HL-60/S4 treated with phorbol 12-myristate 13-acetate at 8.2 ng/mL for 4 days and 3 days (cell line): ENCODE measurements at regions not wholly inside any gene's neighbourhood (a gene's known extent, or its start where the extent isn't known, plus 50 kb on each side); places are given as distances from the start of the nearest gene placed in this dataset.
"Not testable (repeated sequence)": the region's sequence is repeated elsewhere in the genome, so short reads cannot be mapped to it uniquely, and the experiment has no call there.

Experiments
- in situ Hi-C: fragments of 300-500 bp; cut with MboI; formaldehyde crosslinking; loops from 2 replicates; pipeline ENCODE4 v1.15.0; 2022; ENCODE audit warnings: low sequenced_read_pairs

DNA sequence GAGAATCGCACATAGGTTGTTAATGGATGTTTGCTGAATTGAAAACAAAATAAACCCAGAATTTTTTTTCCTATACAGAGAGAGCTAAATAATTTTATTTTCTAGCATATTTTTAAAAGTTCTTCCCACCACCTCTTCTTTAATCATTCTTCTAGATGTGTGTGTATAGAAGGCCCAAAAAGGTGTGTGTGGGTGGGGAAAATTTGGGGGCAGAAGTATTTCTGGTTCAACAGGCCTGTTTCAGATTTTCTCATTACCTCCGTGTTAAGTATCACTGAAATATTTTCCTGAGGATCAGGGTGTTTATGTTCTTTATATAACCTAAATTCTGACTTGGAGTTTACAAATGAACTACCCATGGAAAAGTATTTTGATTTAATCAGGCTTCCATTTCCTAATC, 144.2 kb upstream of the ZNF804B start:
- in situ Hi-C loops, result no loop called here

DNA sequence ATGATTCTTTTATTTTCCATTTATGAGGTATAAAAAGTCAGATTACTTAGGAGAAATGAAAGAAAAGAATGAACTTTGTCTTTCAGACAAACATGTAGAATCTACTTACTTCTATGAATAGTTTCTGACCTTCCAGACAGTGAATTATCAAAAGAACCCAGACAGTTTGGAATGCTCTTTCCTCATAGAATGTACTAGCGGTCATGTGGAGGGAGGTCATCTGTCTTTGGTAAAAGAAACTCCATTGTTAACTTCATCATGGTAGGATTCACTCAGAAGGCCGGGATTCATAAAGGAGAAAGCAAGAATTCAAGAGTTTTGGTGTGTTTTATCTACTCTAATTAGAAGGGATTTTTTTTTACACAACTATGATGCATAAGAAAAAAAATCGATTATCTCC, 144.8 kb upstream of the ZNF804B start:
- in situ Hi-C loops, result no loop called here

DNA sequence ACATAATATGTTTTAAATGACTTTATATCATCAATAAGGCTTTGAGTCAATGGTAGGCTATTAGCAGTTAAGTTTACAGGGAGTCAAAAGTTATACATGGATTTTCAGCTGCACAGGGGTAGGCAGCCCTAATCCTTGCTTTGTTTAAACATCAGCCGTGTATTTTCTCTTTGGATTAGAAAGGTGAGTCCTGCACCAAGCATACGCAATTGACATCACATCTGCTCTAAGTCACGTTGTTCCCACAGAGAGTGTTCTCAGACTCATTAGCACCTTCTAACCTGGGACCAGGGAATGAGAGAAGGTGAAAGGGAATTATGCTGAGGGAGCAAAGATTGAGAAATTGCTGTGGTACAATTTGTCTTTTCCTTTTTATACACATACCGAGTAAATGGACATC, 148.6 kb upstream of the ZNF804B start:
- in situ Hi-C loops, result no loop called here

DNA sequence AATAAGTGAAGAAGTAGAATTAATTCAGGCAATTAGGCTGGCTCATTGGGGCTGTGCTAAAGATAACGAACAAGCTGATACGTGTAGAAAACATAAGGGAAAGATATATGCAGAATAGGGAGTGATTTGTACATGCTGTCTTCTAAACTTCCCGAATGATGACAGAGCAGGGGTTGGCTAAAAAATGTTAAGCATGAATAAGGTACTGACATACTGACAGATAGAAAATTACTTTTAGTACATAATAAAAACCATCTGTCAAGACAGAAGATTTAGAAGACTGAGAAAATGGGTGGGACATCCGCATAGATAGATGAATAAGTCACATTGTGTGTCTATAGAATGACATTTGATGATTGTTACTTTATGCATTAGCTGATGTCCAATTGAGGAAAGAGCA, 158.8 kb upstream of the ZNF804B start:
- in situ Hi-C loops, result no loop called here

DNA sequence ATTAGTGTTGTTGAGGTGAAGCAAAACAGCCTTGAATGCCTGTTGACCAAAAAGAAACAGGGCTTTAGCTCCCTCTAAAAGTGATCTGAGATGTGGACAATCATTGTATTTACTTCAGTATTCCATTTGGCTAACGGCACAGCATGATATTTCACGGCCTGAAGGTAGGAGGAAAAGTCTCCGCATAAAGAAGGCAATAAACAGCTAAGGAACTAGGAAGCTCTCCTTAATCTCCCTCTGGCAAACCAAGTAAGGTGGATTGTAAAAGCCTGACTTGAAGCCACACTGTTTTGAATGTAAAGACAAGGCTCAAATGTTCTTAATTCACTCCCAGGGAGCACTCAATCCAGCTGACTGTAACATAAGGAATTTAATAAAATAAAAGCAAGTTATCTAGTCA, 160.0 kb upstream of the ZNF804B start:
- in situ Hi-C loops, result no loop called here

DNA sequence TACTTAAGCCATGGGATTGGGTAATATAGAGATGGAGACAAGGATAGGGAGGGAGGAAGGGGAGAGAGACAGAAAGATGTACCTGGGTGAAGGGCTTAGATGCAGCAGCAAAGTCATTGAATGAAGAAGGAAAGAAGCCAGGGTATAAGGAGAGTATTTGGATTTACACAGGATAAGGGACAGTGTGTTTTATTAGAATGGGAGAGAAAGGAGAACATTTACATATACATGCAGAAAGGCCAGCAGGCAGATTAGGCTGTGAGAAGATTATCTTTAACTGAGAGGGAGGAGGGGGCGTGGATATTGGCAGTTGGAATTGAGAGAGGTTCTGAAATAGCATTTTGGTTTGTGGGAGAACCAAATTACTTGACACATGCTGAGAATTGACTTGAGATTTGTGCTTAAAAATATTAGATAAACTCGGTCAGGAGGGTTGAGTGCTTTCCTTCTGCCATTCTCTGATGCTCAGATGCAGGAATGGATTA, 161.5 kb upstream of the ZNF804B start:
- in situ Hi-C loops, result no loop called here

DNA sequence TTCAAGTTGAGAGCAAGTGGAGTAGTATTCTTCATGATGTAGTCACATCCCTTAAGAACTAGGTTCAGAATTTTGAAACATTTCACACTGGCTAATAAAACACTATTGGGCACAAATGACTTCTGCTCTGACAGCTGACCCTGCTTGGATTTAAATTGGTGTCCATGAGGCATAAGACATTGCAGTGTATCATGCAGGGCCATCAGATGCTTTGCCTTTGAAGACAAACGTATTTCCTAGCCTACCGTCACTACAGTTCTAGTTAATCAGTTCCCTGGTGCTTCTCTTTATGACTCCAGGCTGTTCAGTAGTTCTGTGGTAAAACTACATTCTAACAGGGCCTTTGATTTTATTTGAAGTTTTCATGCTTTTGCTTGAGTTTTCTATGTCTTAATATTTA, 168.5 kb upstream of the ZNF804B start:
- in situ Hi-C loops, result no loop called here

DNA sequence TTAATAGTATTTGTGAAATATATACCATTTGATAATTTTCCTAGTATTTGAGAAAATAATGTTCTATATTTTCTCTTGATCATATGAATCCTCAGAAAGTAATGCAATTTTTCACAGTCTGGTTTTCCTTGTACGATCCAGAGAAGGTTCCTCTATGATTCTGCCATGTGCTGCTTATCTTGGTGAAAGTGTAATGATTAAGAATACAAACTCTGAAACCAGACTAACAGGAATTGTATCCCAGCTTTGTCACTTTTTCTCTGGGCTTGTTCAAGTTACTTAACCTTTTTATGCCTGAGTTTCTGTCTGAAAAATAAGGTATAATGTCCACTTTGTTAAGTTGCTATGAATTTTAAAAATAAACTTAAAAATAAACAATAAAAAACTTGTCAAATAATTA, 169.6 kb upstream of the ZNF804B start:
- in situ Hi-C loops, result no loop called here

DNA sequence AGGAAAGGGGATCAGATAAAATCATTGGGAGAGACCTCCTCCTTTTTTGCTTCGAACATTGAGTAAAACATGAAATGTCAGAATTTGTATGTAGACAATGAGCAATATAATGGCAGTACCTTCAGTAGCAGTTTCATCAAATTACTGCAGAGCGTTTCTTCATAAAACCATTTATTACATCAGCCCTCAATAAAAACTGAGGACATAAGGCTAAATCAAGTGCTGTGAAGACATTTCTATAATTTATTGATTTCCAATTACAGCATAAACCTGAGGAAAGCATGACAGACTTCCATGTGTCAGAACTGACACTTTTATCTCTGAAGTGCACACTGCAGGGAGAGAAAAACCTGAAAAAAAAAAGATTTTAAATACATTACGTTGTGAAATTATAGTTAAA, 172.6 kb upstream of the ZNF804B start:
- in situ Hi-C loops, result no loop called here

DNA sequence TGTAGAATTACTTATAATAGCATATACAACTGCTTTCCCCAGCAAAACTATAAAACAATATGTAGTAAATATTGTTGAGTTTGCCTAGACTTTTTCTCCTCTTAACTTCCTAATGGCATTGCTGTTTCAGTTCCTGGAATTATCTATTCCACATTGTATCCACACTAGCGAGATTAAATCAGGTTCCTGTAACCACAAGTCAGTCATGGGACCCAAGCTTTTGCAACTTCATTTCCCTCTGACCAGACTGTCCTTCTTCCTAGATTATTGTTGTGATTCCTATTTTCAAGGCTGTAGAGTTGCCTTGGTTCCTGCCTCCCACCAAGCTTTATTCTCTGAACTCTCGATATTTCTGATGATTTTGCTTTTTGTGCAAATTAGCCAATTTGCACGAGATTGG, 173.3 kb upstream of the ZNF804B start:
- in situ Hi-C loops, result no loop called here

DNA sequence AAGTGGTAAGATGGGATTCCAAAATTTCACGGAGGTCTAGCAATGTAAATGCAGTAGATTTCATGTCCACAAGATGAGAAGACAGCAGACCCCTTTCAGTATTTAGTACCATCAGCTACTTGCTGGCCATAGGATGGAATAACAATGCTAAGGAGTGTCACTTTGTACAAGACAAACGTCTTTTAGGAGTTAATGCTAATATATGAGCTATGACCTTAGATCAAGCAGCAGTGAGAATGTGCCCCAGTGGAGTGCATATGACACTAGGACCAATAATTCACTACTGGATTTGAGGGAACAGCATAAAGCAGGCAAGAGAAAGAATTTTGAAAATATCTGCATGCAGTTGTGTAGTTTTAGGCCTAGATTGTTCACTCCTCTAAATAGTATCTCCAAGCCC, 182.8 kb upstream of the ZNF804B start:
- in situ Hi-C loops, result no loop called here

DNA sequence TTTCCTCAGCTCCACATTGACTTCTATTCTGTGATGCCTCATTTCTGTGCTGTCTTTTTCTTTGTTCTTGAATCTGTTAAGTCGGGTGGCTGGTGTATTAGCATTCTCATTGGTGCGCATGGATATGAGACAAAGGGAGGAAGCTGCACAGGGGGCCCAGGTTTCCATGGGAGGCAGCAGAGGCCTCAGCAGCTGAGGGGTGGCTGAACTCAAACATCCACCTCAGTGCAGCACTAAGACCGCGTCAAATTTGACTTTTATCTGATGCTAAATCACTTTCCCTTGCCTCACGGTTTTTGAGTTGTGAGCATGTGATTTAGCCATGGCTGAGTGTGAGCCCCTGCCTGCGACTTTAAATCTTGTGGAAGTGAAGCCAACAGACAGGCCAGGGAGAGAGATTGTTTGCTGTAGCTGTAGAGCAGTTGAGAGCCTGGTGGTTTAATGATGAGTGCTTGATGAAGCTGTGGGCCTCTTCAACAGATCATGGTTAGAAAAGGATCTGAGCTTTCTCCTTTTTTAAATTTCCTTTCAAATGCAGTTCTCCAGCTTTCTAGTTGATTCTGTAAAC, 193.3 kb upstream of the ZNF804B start:
- in situ Hi-C loops, result no loop called here

DNA sequence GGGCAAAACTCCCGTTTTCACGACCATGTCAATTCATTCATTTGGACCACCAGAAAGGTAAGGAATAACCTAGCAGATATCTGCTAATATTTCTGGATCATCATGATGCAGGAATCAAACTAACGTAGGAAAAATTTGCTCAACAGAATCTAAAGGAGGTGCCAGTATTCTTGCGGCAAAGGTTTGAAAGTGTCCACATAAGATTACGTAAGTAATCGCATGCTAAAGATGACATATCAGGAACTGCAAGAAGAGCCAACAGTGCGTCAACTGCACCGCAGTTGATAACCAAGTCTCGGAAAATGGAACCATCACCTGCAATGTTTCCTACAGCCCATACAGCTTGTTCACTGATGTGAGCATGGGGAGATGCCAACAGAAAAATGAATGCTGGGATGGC, 194.1 kb upstream of the ZNF804B start:
- in situ Hi-C loops, result no loop called here

DNA sequence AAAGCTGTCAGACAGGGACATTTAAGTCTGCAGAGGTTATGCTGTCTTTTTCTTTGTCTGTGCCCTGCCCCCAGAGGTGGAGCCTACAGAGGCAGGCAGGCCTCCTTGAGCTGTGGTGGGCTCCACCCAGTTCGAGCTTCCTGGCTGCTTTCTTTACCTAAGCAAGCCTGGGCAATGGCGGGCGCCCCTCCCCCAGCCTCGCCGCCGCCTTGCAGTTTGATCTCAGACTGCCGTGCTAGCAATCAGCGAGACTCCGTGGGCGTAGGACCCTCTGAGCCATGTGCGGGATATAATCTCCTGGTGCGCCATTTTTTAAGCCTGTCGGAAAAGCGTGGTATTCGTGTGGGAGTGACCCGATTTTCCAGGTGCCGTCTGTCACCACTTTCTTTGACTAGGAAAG, 203.1 kb upstream of the ZNF804B start:
- in situ Hi-C loops, result not testable (repeated sequence)

DNA sequence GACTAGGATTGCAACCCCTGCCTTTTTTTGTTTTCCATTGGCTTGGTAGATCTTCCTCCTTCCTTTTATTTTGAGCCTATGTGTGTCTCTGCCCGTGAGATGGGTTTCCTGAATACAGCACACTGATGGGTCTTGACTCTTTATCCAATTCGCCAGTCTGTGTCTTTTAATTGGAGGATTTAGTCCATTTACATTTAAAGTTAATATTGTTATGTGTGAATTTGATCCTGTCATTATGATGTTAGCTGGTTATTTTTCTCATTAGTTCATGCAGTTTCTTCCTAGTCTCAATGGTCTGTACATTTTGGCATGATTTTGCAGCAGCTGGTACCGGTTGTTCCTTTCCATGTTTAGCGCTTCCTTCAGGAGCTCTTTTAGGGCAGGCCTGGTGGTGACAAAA, 204.7 kb upstream of the ZNF804B start:
- in situ Hi-C loops, result not testable (repeated sequence)

DNA sequence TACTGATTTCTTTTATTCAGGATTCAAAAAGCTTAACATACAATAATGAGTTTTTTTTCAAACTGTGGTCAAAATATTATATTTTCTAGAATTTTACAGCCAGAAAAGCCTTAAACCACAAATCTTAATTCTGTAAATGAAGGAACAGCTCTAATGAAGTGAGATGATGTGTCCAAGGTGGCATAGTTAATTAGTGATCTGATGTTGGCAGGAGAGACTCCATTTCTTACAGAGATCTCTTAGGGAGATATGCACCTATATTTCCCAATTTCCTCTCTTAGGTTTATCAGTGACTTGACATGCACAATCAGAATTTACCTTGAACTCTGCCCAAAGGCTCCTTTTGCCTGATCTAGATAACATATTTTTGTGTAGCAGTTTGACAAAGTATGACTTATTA, 211.1 kb upstream of the ZNF804B start:
- in situ Hi-C loops, result no loop called here

DNA sequence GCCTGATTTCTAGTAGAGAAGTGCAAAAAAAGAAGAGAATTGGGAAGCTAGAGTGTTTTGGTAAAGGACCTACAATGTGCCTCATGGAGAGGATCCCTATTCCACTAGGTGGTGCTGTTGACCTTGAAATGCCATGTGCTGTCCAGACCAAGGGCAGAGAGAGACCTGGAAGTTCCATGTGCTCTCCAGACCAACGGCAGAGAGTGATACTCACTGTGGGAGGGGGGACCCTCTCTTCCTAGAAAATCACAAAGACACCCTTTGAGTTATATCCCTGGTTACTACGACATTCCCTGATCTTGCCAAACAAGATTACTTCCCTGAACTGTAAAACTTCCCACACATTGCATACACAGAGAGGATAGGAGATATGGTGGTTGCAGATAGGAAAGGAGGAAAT, 212.7 kb upstream of the ZNF804B start:
- in situ Hi-C loops, result no loop called here

DNA sequence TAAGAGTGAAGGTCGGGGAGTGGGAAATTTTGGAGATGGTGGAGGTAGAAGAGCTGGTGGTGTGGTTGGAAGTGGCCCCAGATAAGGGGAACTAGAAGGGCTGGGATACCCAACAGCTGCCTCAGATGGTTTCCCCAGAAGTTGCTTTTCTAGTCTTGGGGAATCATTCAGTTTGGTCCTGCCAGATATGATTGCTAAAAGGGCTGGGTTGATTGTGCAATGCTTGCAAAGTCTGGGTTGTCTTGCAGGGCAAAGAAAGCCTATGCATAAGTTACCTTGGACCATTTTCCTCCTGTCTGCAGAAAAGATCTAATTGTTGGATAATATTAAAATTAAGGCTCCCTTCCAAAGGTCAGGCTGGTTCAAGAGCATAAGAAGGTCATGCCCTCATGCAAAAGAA, 213.8 kb upstream of the ZNF804B start:
- in situ Hi-C loops, result no loop called here

DNA sequence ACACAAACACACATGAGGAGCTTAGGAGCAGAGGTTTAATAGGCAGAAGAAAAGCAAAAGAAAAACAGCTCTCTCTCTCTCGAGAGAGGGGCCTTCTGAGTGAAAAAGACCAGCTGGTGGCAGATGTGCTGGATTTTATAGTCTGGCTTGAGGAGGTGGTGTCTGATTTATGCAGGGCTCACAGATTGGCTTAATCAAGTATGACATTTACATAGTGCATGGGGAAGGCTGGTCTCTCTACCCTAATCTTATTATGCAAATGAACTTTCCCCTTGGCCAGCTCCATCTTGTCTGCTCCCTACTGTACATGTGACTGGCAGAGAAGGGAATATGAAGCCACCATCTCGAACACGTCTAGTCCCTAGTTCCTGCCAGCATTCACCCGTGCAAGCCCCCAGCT, 219.5 kb upstream of the ZNF804B start:
- in situ Hi-C loops, result no loop called here

DNA sequence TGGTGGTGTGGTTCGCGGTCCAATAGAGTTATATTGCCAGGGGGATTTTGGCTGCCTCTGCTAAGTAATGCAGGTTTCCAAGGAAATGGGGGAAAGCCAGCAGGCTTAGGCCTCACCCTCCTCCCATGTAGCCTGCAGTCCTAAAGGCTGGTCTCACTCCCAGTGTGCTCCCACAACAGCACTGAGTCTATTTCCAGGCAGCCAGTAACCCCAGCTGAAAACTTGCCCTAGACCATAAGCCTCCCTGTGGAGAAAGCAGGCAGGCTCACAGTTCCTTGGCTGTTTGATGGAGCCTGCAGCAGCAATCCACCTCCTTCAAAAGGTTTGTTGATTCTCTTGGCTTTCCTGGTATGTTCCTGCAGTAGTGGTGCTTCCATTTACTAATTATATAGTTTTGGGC, 220.0 kb upstream of the ZNF804B start:
- in situ Hi-C loops, result no loop called here

DNA sequence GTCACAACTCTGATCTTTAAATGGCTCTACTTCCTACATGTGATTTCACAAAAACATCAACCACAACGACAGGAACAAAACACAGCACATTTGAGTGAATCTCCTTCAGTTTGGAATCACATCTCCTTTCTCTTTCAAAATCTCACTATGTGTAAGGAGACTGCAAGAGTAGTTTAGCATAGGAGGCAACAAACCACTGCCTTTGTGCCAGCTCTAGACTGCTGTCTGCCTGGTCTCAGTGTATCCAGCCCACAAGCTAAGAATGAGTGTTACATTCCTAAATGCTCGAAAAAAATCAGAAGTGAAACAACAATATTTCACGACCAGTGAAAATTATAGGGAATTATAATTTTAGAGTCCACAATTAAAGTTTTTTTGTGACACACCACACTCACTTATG, 217.0 kb upstream of the STEAP4 start:
- in situ Hi-C loops, result no loop called here

DNA sequence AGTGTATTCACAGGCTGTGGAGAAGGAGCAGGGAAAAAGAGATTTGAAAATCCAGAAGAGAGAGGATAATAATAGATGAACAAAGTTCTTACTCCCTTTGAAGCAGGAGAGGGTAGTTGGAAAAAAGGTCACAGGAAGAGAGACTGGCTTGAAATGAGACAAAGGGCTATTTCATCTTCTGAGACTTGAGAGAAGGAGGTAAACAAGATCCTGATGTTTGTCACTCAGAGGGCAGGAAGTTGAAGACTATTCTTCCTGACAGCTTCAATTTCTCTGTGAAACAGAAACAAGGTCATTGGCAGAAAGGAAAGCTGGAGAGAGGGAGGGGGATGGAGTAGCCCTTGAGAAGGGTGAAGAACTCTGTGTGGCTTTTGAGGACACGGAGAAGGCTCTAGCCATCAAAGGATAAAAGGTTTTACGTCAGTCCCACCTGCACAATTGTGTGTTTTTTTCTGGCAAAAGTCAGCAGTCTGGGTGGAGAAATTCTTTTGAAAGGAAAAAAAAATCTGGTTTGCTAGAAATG, 216.1 kb upstream of the STEAP4 start:
- in situ Hi-C loops, result no loop called here

DNA sequence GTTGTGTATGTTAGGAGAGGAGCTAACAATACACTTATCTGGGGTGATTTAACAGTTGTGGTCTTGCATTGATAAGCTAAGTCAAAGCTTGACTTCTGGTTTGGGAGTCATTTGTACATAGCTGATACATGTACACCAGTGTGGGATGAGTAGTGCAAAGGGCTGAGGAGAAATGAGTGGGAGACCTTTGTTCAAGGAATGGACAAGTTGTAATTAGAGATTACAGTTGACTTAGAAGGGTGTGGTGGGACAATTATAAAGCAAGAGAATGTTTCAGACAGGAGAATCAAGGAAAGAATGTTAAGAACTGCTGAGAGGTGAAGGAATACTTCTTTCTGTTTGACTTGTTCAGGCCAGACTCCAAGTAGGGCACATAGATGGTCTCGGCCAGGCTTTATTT, 209.7 kb upstream of the STEAP4 start:
- in situ Hi-C loops, result no loop called here
